Heart left ventricle (tissue), 16 donors: ENCODE measurements at regions not wholly inside any gene's neighbourhood (a gene's known extent, or its start where the extent isn't known, plus 50 kb on each side); places are given as distances from the start of the nearest gene placed in this dataset.

Experiments
- ATAC-seq, 4 donors: fragments of 200-7000 bp; cut with Tn5 transposase; one replicate each; pipeline ENCODE4 v1.9.1; 2020 to 2022; ENCODE audit warnings: moderate library complexity in 4 of 4, mild to moderate bottlenecking in 3 of 4, moderate number of reproducible peaks in 1 of 4
- DNase-seq, 5 donors: peaks; one replicate each; pipeline ENCODE4 v3.0.0-alpha.2; 2020
- H3K27ac ChIP-seq, 12 donors: fragments of 200-600 bp; sonication (generic) in 4 of 12; one replicate each; pipeline versions ENCODE4 v1.5.0 to v1.8.0; 2016 to 2022; ENCODE audit warnings: mild to moderate bottlenecking in 2 of 12
- H3K27me3 ChIP-seq, 9 donors: fragments of 200-600 bp; sonication (generic) in 2 of 9; one replicate each; pipeline versions ENCODE4 v1.5.1 to v1.8.0; 2016 to 2022; ENCODE audit warnings: mild to moderate bottlenecking in 3 of 9
- H3K36me3 ChIP-seq, 9 donors: fragments of 200-600 bp; sonication (generic) in 2 of 9; one replicate each; pipeline versions ENCODE4 v1.5.0 to v1.8.0; 2018 to 2022; ENCODE audit warnings: mild to moderate bottlenecking in 2 of 9
- H3K4me1 ChIP-seq, 12 donors: fragments of 200-600 bp; sonication (generic) in 4 of 12; one replicate each; pipeline versions ENCODE4 v1.5.0 to v1.8.0; 2016 to 2022; ENCODE audit warnings: mild to moderate bottlenecking in 3 of 12
- H3K4me3 ChIP-seq, 12 donors: fragments of 200-600 bp; sonication (generic) in 4 of 12; one replicate each; pipeline versions ENCODE4 v1.5.0 to v1.8.0; 2017 to 2022; ENCODE audit warnings: mild to moderate bottlenecking in 9 of 12, moderate library complexity in 4 of 12
- H3K9me3 ChIP-seq, 12 donors: fragments of 200-600 bp; sonication (generic) in 4 of 12; one replicate each; pipeline versions ENCODE4 v1.5.0 to v1.8.0; 2016 to 2022; ENCODE audit warnings: mild to moderate bottlenecking in 1 of 12
- CTCF ChIP-seq, 12 donors: fragments of 200-600 bp; sonication (generic) in 4 of 12; IDR thresholded peaks; one replicate each; pipeline versions ENCODE4 v1.5.0 to v1.8.0; 2018 to 2022; ENCODE audit warnings: antibody characterized with exemption in 12 of 12, mild to moderate bottlenecking in 5 of 12
- POLR2A ChIP-seq, 2 donors: fragments of 450-650 bp; IDR thresholded peaks; one replicate each; pipeline ENCODE4 v1.6.1; 2017; ENCODE audit warnings: antibody characterized with exemption in 2 of 2, mild to moderate bottlenecking in 2 of 2, moderate library complexity in 2 of 2
- WGBS, 4 donors: extraction: QIAGEN DNeasy Blood & Tissue Kit in 2 of 4; methylation state at CpG; one replicate each; pipeline versions ENCODE4 v1.1.5 to v1.1.7; 2013 to 2018; 5-methylcytosine and 5-hydroxymethylcytosine counted together
- intact Hi-C, 10 donors: fragments of 100-400 bp; cut with DNase I; formaldehyde crosslinking; loops; one replicate each; pipeline versions ENCODE4 v1.11.1 to v1.14.2; 2022
- donor health status: ischemic (EF 13 %, LVEDD 7.1; RV severe dilation, severe dysfunction).
- donor health status: healthy with polysubstance abuse.
- donor health status: DM: no; HTN: yes; CAD: no.
- donor health status: DM: no; HTN: no; CAD: no.
- donor health status: ischemic (EF 25% LVEDD 6.9; RV normal size, moderate dysfunction).
- donor health status: ischemic (EF 25% LVEDD 5.7; RV mildly dilated, moderate dysfunction).
- donor health status: healthy.
- donor health status: DM: yes; HTN: yes; CAD: no.
- donor health status: ischemic (EF 35%, LVEDD 5.7; RV mildly dilated, moderate dysfunction).
- donor health status: nonischemic (EF 11% LVEDD 7.7; RV severe dilation, severe dysfunction).
- donor health status: DM: yes; HTN: yes; CAD: no.
- donor health status: PGD.
- donor health status: ischemic (EF 29% LVEDD 5.4; RV normal size, mild dysfunction).
- donor health status: nonischemic (EF 23%, LVEDD 6.1; RV moderate dilation, normal function).

- peak in 2 of 5 donors; percentile 18 to 46 for DNase-seq
- intact Hi-C loops: no loop called here
- WGBS, 4 donors: 83 to 89% (median 86%) methylated on average over 18 of the region's 18 CpGs
- Histone ChIP-seq H3K4me1 (peaks cover 0 to 10% (median 2%) of the 10 kb centered on the region in 12 donors), H3K36me3 (no peaks in the 10 kb centered on the region), H3K27ac (no peak overlapping the region), H3K4me3 (no peak overlapping the region), H3K27me3 (no peaks in the 10 kb centered on the region), H3K9me3 (no peaks in the 10 kb centered on the region)
- ATAC-seq: no peak
- no peak for TF ChIP-seq POLR2A (IDR thresholded peaks at IDR 0.05)
- TF ChIP-seq CTCF (IDR thresholded peaks at IDR 0.05): no peak
Measured at GRCh38 chr11:70501933-70502540, 103.7 kb downstream of the CTTN start.

- WGBS, 4 donors: 77 to 87% (median 83%) methylated on average over 9 to 15 of the region's 15 CpGs
- H3K36me3 ChIP-seq: no peaks in the 10 kb centered on the region
- no peaks in the 10 kb centered on the region for H3K27me3 ChIP-seq
- TF ChIP-seq POLR2A (IDR thresholded peaks at IDR 0.05) (no peak), CTCF (IDR thresholded peaks at IDR 0.05) (no peak)
- intact Hi-C loops: no loop called here
- no peak for ATAC-seq
- no peak overlapping the region for H3K27ac ChIP-seq
- no peaks in the 10 kb centered on the region for H3K9me3 ChIP-seq
- H3K4me1 ChIP-seq: peaks cover 0 to 9% (median 2%) of the 10 kb centered on the region in 12 donors
- H3K4me3 ChIP-seq: no peak overlapping the region
- peak in 2 of 5 donors; percentile 9 to 23 for DNase-seq
Measured at GRCh38 chr11:70502677-70503467, 104.5 kb downstream of the CTTN start.

- ATAC-seq: no peak
- Histone ChIP-seq H3K27me3 (no peaks in the 10 kb centered on the region), H3K36me3 (no peaks in the 10 kb centered on the region), H3K4me3 (no peak overlapping the region), H3K9me3 (no peaks in the 10 kb centered on the region), H3K27ac (no peak overlapping the region), H3K4me1 (peaks cover 0 to 9% (median 2%) of the 10 kb centered on the region in 12 donors)
- peak in 2 of 5 donors; percentile 27 to 35 for DNase-seq
- TF ChIP-seq CTCF (IDR thresholded peaks at IDR 0.05) (peak in 5 of 12 donors; percentile 8 to 35 (median 27)), POLR2A (IDR thresholded peaks at IDR 0.05) (no peak)
- WGBS, 4 donors: 74 to 79% (median 77%) methylated on average over 13 to 14 of the region's 14 CpGs
- intact Hi-C loops: loop anchor here in 1 of 10 donors (1.0 kb wide), 1 partner anchor 252 kb away; no protein-coding TSS in a partner anchor
Measured at GRCh38 chr11:70503468-70504221, 105.3 kb downstream of the CTTN start.
